ENCODE measurements at regions not wholly inside any gene's neighbourhood (a gene's known extent, or its start where the extent isn't known, plus 50 kb on each side); places are given as distances from the start of the nearest gene placed in this dataset.

DNA sequence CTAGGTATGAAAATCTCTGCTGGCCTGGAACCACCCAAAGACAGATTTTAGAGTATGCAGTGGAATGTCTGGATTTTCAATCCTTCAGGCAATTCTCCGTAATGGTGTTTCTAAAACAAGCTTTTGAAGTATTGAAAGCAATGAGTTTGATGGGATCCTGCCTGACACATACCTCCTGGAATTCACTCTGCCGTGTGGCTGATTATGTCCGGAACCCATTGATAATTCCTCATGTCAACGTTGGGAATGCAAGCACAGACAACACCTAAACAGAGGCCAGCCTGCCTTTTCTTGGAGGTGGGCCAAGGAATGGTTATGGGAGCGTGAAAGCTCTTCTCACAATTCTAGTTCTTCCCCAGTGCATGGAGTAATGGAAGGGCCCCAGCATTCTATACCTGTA, 168.9 kb upstream of the HMCN1 start:
- Histone ChIP-seq H3K27me3 (replicated peaks; ENCODE audit: control insufficient read depth, insufficient read depth, low read length) (no peaks in the 10 kb centered on the region), H3K4me1 (peaks cover 7% of the 10 kb centered on the region; the same call in 1 of the 2 replicates), H3K36me3 (ENCODE audit: control insufficient read depth, insufficient read depth, low read length) (no peaks in the 10 kb centered on the region), H3K4me3 (ENCODE audit: low read depth, low read length) (no peak overlapping the region), H3K9me3 (0 out of 2 replicates have a peak, but pooled peaks cover 2% of the 10 kb centered on the region)
- ChIA-PET CTCF (no interaction called here), POLR2A (no interaction called here)
- H3K9me3 Mint-ChIP-seq (ENCODE audit: unreplicated experiment): peaks cover 29% of the 10 kb centered on the region
- no peak overlapping the region for H3K4me3 Mint-ChIP-seq (ENCODE audit: unreplicated experiment)
- DNase-seq: peak in 1 of 2 experiments; percentile 45
- no peak overlapping the region for H3K27ac Mint-ChIP-seq (ENCODE audit: unreplicated experiment)
- intact Hi-C loops (cut with micrococcal nuclease; ENCODE audit: unreplicated experiment): no loop called here
- H3K27me3 Mint-ChIP-seq (ENCODE audit: insufficient read depth, unreplicated experiment): no peaks in the 10 kb centered on the region
- peaks cover 6% of the 10 kb centered on the region for H3K4me1 Mint-ChIP-seq (ENCODE audit: low read depth, unreplicated experiment)
- BruUV-seq (replicated peaks): no TSS peak
- no peaks in the 10 kb centered on the region for H3K36me3 Mint-ChIP-seq (ENCODE audit: insufficient read depth, unreplicated experiment)
- TF ChIP-seq, protein P1, sequence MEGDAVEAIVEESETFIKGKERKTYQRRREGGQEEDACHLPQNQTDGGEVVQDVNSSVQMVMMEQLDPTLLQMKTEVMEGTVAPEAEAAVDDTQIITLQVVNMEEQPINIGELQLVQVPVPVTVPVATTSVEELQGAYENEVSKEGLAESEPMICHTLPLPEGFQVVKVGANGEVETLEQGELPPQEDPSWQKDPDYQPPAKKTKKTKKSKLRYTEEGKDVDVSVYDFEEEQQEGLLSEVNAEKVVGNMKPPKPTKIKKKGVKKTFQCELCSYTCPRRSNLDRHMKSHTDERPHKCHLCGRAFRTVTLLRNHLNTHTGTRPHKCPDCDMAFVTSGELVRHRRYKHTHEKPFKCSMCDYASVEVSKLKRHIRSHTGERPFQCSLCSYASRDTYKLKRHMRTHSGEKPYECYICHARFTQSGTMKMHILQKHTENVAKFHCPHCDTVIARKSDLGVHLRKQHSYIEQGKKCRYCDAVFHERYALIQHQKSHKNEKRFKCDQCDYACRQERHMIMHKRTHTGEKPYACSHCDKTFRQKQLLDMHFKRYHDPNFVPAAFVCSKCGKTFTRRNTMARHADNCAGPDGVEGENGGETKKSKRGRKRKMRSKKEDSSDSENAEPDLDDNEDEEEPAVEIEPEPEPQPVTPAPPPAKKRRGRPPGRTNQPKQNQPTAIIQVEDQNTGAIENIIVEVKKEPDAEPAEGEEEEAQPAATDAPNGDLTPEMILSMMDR (IDR thresholded peaks at IDR 0.05; ENCODE audit: insufficient read depth in 1 of 2, low read depth in 1 of 2, low read length in 1 of 2, severe bottlenecking in 1 of 2, unreplicated experiment in 1 of 2): no peak

DNA sequence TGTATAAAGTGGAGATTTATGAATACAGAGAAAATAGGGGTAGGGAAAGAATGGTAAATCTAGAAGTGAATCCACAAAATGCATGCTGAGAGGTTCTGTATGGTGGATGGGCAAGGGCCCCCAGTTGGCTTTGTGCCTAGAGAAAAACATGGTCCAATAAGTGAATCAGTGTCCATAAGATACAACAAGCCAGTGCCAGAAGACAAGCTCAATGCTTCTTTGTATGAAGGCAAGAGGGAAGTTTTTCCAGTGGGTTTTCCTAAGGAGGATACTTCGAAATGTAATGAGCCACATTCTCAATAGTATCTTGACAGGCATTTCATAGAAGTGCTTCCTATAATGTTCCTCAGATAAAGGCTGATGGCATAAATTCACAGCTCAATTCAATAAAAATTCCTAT, 169.4 kb upstream of the HMCN1 start:
- Mint-ChIP-seq H3K4me1 (ENCODE audit: low read depth, unreplicated experiment) (peaks cover 6% of the 10 kb centered on the region), H3K27me3 (ENCODE audit: insufficient read depth, unreplicated experiment) (no peaks in the 10 kb centered on the region), H3K27ac (ENCODE audit: unreplicated experiment) (no peak overlapping the region), H3K4me3 (ENCODE audit: unreplicated experiment) (no peak overlapping the region), H3K36me3 (ENCODE audit: insufficient read depth, unreplicated experiment) (no peaks in the 10 kb centered on the region), H3K9me3 (ENCODE audit: unreplicated experiment) (peaks cover 29% of the 10 kb centered on the region)
- TF ChIP-seq, protein P1 (IDR thresholded peaks at IDR 0.05; ENCODE audit: insufficient read depth in 1 of 2, low read depth in 1 of 2, low read length in 1 of 2, severe bottlenecking in 1 of 2, unreplicated experiment in 1 of 2): no peak
- Histone ChIP-seq H3K36me3 (ENCODE audit: control insufficient read depth, insufficient read depth, low read length) (no peaks in the 10 kb centered on the region), H3K9me3 (0 out of 2 replicates have a peak, but pooled peaks cover 2% of the 10 kb centered on the region), H3K4me1 (peaks cover 7% of the 10 kb centered on the region; the same call in 1 of the 2 replicates), H3K27me3 (replicated peaks; ENCODE audit: control insufficient read depth, insufficient read depth, low read length) (no peaks in the 10 kb centered on the region), H3K4me3 (ENCODE audit: low read depth, low read length) (no peak overlapping the region)
- intact Hi-C loops (cut with micrococcal nuclease; ENCODE audit: unreplicated experiment): no loop called here
- POLR2A ChIA-PET: no interaction called here
- DNase-seq: no peak
- CTCF ChIA-PET: no interaction called here
- BruUV-seq (replicated peaks): no TSS peak

DNA sequence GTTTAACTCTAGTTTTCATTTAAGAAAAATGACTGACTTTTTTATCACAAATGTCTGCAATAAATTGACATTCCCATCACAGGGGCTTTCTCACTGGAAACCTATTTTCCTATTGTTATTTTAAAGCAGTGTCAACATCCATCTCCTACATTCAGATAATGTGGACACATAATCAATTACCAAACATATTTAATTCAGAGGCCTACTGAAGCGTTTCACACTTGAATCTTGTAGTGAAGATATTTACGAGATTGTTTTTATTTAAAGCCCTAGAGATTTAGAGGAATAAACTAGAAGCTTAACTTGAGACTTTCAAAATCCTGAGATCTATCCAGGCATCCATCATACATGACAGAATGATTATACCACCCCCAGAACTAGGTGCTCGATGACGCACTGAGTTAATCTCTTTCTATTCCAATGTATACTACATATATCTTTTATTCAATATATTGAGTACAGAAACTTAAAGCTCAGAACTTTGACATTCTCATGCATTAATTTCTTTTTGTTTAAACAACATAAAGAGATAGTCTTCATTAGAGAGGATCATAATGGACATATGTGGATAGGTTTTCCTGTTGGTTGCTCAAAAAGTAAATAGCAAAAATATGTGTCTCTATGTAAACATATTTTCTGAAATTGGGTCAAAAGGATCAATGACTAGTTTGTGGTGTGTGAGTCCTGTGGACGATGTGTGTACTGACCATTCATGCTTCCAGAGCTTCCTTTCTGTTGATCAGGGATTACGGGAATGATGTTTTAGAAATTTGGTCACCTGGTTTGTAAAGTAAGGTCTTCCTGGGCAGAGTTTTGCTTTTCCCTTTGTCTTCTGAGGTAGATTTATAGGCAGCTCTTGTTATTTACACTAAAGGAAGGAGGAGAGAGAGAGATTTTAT, 171.5 kb upstream of the HMCN1 start:
- ChIA-PET POLR2A (no interaction called here), CTCF (no interaction called here)
- H3K9me3 Mint-ChIP-seq (ENCODE audit: unreplicated experiment): peaks cover 19% of the 10 kb centered on the region
- BruUV-seq (replicated peaks): no TSS peak
- 0 out of 2 replicates have a peak, but pooled peaks cover 2% of the 10 kb centered on the region for H3K9me3 ChIP-seq
- DNase-seq: no peak
- TF ChIP-seq, protein P1 (IDR thresholded peaks at IDR 0.05; ENCODE audit: insufficient read depth in 1 of 2, low read depth in 1 of 2, low read length in 1 of 2, severe bottlenecking in 1 of 2, unreplicated experiment in 1 of 2): no peak
- H3K36me3 Mint-ChIP-seq (ENCODE audit: insufficient read depth, unreplicated experiment): no peaks in the 10 kb centered on the region
- intact Hi-C loops (cut with micrococcal nuclease; ENCODE audit: unreplicated experiment): no loop called here
- no peak overlapping the region for H3K27ac Mint-ChIP-seq (ENCODE audit: unreplicated experiment)
- no peaks in the 10 kb centered on the region for H3K36me3 ChIP-seq (ENCODE audit: control insufficient read depth, insufficient read depth, low read length)
- peaks cover 6% of the 10 kb centered on the region for H3K4me1 Mint-ChIP-seq (ENCODE audit: low read depth, unreplicated experiment)
- H3K27me3 ChIP-seq (replicated peaks; ENCODE audit: control insufficient read depth, insufficient read depth, low read length): no peaks in the 10 kb centered on the region
- H3K27me3 Mint-ChIP-seq (ENCODE audit: insufficient read depth, unreplicated experiment): no peaks in the 10 kb centered on the region
- H3K4me3 ChIP-seq (ENCODE audit: low read depth, low read length): no peak overlapping the region
- no peak overlapping the region for H3K4me3 Mint-ChIP-seq (ENCODE audit: unreplicated experiment)
- H3K4me1 ChIP-seq: peaks cover 7% of the 10 kb centered on the region; the same call in 1 of the 2 replicates
